ENCODE measurements at regions not wholly inside any gene's neighbourhood (a gene's known extent, or its start where the extent isn't known, plus 50 kb on each side); places are given as distances from the start of the nearest gene placed in this dataset.

- Mint-ChIP-seq H3K4me1 (no peaks in the 10 kb centered on the region), H3K4me3 (no peak overlapping the region), H3K27me3 (no peaks in the 10 kb centered on the region), H3K9me3 (ENCODE audit: insufficient read depth) (no peaks in the 10 kb centered on the region), H3K27ac (no peak overlapping the region)
- Histone ChIP-seq H3K27me3 (replicated peaks in 1 of 4; ENCODE audit: control extremely low read depth in 1 of 4, control insufficient read depth in 3 of 4, insufficient read depth in 4 of 4, low read length in 3 of 4) (no peaks in the 10 kb centered on the region), H2AFZ (ENCODE audit: insufficient read depth, low read depth, low read length, poor library complexity, severe bottlenecking) (no peak overlapping the region), H3K9me3 (ENCODE audit: control extremely low read depth in 1 of 3, control insufficient read depth in 2 of 3, insufficient read depth in 1 of 3, low read length in 2 of 3) (no peaks in the 10 kb centered on the region), H4K20me1 (ENCODE audit: control insufficient read depth, insufficient read depth, low read length, poor library complexity, severe bottlenecking) (no peaks in the 10 kb centered on the region), H3K79me2 (ENCODE audit: control insufficient read depth, insufficient read depth, low read length) (no peaks in the 10 kb centered on the region), H3K36me3 (replicated peaks in 1 of 2; ENCODE audit: control extremely low read depth in 1 of 2, control insufficient read depth in 1 of 2, extremely low read depth in 1 of 2, insufficient read depth in 2 of 2, low read length in 1 of 2) (no peaks in the 10 kb centered on the region), H3K9ac (ENCODE audit: low read length) (no peak overlapping the region), H3K4me3 (ENCODE audit: control extremely low read depth in 1 of 5, extremely low read depth in 1 of 5, insufficient read depth in 1 of 5, low read depth in 2 of 5, low read length in 4 of 5) (no peak overlapping the region), H3K4me2 (replicated peaks; ENCODE audit: low read depth, low read length, poor library complexity, severe bottlenecking) (no peak overlapping the region), H3K27ac (ENCODE audit: low read length in 2 of 2) (no peak overlapping the region), H3K4me1 (ENCODE audit: control insufficient read depth in 2 of 2, insufficient read depth in 2 of 2, low read length in 2 of 2) (no peaks in the 10 kb centered on the region)
- 79% methylated on average over 2 of the region's 4 CpGs for WGBS (ENCODE audit: insufficient coverage)
- CTCF ChIA-PET = no interaction called here
- no peak for DNase-seq
- no peak for TF ChIP-seq EZH2 (IDR thresholded peaks at IDR 0.05; ENCODE audit: borderline replicate concordance, insufficient read depth, low read depth, low read length, poor library complexity, severe bottlenecking)
- no peak for TF ChIP-seq CTCF (IDR thresholded peaks at IDR 0.05)
- ATAC-seq (ENCODE audit: low read depth) = no peak
- intact Hi-C loops (cut with micrococcal nuclease) = no loop called here
- POLR2A ChIA-PET = no interaction called here
These were observed 160.7 kb upstream of the TRPC7 start for GRCh38 chr5:136526021-136526420.

- H3K4me1 ChIP-seq (ENCODE audit: control insufficient read depth in 2 of 2, insufficient read depth in 2 of 2, low read length in 2 of 2) = no peaks in the 10 kb centered on the region
- H2AFZ ChIP-seq (ENCODE audit: insufficient read depth, low read depth, low read length, poor library complexity, severe bottlenecking) = no peak overlapping the region
- Mint-ChIP-seq H3K9me3 (ENCODE audit: insufficient read depth) (no peaks in the 10 kb centered on the region), H3K4me1 (no peaks in the 10 kb centered on the region), H3K4me3 (no peak overlapping the region), H3K27ac (no peak overlapping the region), H3K27me3 (no peaks in the 10 kb centered on the region)
- POLR2A ChIA-PET = no interaction called here
- intact Hi-C loops (cut with micrococcal nuclease) = no loop called here
- H3K79me2 ChIP-seq (ENCODE audit: control insufficient read depth, insufficient read depth, low read length) = no peaks in the 10 kb centered on the region
- no peak for ATAC-seq (ENCODE audit: low read depth)
- no peak overlapping the region for H3K9ac ChIP-seq (ENCODE audit: low read length)
- H3K4me2 ChIP-seq (replicated peaks; ENCODE audit: low read depth, low read length, poor library complexity, severe bottlenecking) = no peak overlapping the region
- CTCF ChIA-PET = no interaction called here
- no peak overlapping the region for H3K4me3 ChIP-seq (ENCODE audit: control extremely low read depth in 1 of 5, extremely low read depth in 1 of 5, insufficient read depth in 1 of 5, low read depth in 2 of 5, low read length in 4 of 5)
- TF ChIP-seq CTCF (IDR thresholded peaks at IDR 0.05) (no peak), EZH2 (IDR thresholded peaks at IDR 0.05; ENCODE audit: borderline replicate concordance, insufficient read depth, low read depth, low read length, poor library complexity, severe bottlenecking) (no peak)
- H4K20me1 ChIP-seq (ENCODE audit: control insufficient read depth, insufficient read depth, low read length, poor library complexity, severe bottlenecking) = no peaks in the 10 kb centered on the region
- H3K27me3 ChIP-seq (replicated peaks in 1 of 4; ENCODE audit: control extremely low read depth in 1 of 4, control insufficient read depth in 3 of 4, insufficient read depth in 4 of 4, low read length in 3 of 4) = no peaks in the 10 kb centered on the region
- DNase-seq = no peak
- no peaks in the 10 kb centered on the region for H3K36me3 ChIP-seq (replicated peaks in 1 of 2; ENCODE audit: control extremely low read depth in 1 of 2, control insufficient read depth in 1 of 2, extremely low read depth in 1 of 2, insufficient read depth in 2 of 2, low read length in 1 of 2)
- 62% methylated on average over 2 of the region's 2 CpGs for WGBS (ENCODE audit: insufficient coverage)
- no peaks in the 10 kb centered on the region for H3K9me3 ChIP-seq (ENCODE audit: control extremely low read depth in 1 of 3, control insufficient read depth in 2 of 3, insufficient read depth in 1 of 3, low read length in 2 of 3)
- no peak overlapping the region for H3K27ac ChIP-seq (ENCODE audit: low read length in 2 of 2)
These were observed 160.3 kb upstream of the TRPC7 start for GRCh38 chr5:136525597-136525996.
